ENCODE measurements at regions not wholly inside any gene's neighbourhood (a gene's known extent, or its start where the extent isn't known, plus 50 kb on each side); places are given as distances from the start of the nearest gene placed in this dataset.
"Not testable (repeated sequence)": the region's sequence is repeated elsewhere in the genome, so short reads cannot be mapped to it uniquely, and the experiment has no call there.

DNA sequence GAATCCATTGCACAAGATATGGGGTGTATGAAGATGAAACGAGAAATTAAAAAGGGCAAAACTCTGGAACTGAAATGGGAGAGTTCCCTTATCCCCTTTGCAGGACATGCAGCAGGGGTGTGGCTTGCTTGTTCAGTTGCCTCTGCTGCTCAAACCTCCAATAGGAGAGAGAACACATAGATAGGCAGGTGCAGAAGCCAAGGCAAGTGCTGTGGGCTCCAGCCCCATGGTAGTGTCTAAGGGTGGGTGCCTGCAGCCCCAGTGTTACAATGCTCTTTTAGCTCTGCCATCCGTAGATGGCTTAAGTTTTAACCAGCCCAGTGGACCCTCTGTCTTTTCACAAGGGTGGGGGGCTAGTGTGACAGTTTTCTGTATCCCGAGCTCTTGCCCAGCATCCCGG lies 69.7 kb downstream of the CMAS start:
- no peak for DNase-seq (ENCODE audit: low read depth in 2 of 2)

- no peak for DNase-seq (ENCODE audit: low read depth in 2 of 2)
Observed at GRCh38 chr12:22116376-22116775, 70.4 kb downstream of the CMAS start.

- DNase-seq (ENCODE audit: low read depth in 2 of 2), result no peak
Observed at GRCh38 chr12:22117563-22118237, 71.7 kb downstream of the CMAS start.

DNA sequence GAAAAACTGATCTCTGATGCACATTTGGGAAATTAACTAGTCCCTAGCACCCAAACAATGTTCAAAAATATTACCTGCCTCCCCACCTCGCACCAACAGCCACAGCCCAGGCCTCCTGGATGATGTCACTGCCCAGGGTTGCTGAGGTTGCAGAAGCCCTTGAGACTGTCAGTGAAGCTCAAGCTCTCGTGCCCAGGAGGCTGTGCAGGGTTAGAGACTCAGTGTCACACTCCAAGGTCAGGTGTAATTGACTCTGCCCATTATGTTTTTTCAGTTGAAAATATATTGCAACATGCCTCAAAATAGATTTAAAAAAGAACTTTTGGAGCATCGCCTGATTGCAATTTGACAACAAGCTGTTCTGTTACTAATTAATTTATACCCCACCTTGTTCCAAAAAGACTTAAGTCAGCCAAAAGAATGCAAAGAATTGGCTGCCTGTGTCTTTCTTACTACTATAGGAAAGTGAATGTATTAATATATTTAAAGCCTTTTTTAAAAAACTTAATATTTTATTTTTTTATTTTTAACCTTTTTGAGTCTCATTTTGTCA lies 72.3 kb downstream of the CMAS start:
- no peak for DNase-seq (ENCODE audit: low read depth in 2 of 2)

GRCh38 chr12:22121224-22121623 lies 75.2 kb downstream of the CMAS start:
- DNase-seq (ENCODE audit: low read depth in 2 of 2), result peak in 1 of 2 donors; percentile 18

DNA sequence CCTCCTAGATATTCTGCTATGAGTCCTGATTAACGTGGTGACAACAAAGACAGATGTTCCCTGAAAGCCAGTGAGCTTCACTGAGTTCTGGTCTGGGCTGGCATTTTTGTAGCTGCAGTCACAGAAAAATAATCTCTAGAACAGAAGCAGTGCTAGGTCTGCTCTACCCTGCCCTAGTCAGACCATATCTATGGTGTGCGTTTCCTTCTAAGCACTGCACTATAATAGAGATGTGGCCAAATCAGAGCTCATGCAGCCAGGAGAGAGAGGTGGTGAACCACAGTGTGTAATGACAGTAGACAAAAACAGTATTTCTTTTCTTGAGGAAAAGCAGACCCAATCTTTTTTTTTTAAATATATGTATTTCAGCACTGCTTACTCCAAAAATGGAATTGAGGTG lies 76.3 kb downstream of the CMAS start:
- DNase-seq (ENCODE audit: low read depth in 2 of 2), result no peak

- no peak for DNase-seq (ENCODE audit: low read depth in 2 of 2)
Observed at GRCh38 chr12:22124987-22125386, 79.0 kb downstream of the CMAS start.

DNA sequence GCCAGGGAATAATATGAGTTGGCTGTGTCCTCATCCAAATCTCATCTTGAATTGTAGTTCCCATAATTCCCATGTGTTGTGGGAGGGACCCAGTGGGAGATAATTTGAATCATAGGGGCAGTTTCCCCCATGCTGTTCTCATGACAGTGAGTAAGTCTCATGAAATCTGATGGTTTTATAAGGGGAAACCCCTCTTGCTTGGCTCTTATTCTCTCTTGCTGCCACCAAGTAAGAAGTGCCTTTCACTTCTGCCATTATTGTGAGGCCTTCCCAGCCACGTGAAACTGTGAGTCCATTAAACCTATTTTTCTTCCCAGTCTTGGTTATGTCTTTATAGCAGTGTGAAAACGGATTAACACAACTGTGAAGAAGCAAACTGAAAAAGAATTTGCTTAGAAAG lies 80.1 kb downstream of the CMAS start:
- DNase-seq (ENCODE audit: low read depth in 2 of 2), result not testable (repeated sequence)

- no peak for DNase-seq (ENCODE audit: low read depth in 2 of 2)
Observed at GRCh38 chr12:22126758-22127157, 80.7 kb downstream of the CMAS start.

GRCh38 chr12:22130671-22131070 lies 84.7 kb downstream of the CMAS start:
- no peak for DNase-seq (ENCODE audit: low read depth in 2 of 2)

- DNase-seq (ENCODE audit: low read depth in 2 of 2), result not testable (repeated sequence)
Observed at GRCh38 chr12:22136604-22137117, 90.6 kb downstream of the CMAS start.

Data from stimulated activated CD4-positive, alpha-beta T cell treated with anti-CD3 and anti-CD28 coated beads, Interleukin-15, amount 100 ng/mL, for 48 hours (primary cell).